NOMO-1 treated with DMSO at 0.1 percent for 48 hours (cell line): ENCODE measurements at regions not wholly inside any gene's neighbourhood (a gene's known extent, or its start where the extent isn't known, plus 50 kb on each side); places are given as distances from the start of the nearest gene placed in this dataset.
A peak's percentile ranks its signal among the peaks of the same experiment; 100 is the strongest.

ENCODE experiments used
- DNase-seq: peaks from one replicate; lab custom pipeline; 2025; ENCODE audit not compliant: unreplicated experiment; lab: John Stamatoyannopoulos, UW

DNA sequence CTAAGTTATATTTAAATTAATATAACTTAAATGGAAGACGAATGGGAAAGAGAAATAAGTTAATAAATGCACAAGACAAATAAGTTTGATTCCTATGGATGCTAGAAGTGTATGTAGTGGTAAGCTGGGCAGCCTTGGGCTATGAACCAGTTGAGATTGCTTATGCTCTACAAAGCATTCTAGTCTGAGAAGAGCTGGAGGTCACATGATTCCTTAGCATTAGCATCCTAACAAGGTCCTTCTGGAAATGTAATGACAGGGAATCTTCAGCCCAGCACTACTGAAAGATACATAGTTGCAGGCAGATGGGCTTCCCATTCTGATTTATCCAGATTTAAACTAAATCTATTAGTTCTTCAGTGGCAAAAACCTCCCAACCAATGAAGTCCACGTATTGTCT lies 102.3 kb upstream of the ESRRG start:
- no peak for DNase-seq

- DNase-seq = no peak
Observed at GRCh38 chr1:216824511-216824910, 101.3 kb upstream of the ESRRG start.

GRCh38 chr1:216823731-216824130 lies 100.5 kb upstream of the ESRRG start:
- no peak for DNase-seq

GRCh38 chr1:216822480-216822879 lies 99.3 kb upstream of the ESRRG start:
- no peak for DNase-seq

DNA sequence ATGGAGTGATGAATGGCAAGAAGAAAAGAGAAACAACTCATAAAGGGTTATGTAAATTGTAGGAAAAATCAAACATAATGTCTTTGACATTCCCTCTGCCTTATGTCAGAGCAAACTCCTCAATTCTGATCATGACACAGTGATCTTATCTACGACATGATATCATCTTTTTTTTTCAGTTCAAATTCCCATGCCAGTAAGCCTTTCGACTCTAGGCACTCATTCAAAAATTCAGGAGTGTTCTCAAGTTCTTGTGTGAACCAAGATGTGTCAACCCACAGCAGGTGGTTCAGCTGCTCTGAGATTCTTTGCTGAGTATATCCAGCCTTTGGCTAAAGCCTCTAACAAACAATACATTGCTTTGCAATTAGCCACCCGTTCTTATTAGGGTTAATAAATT lies 97.1 kb upstream of the ESRRG start:
- no peak for DNase-seq

DNA sequence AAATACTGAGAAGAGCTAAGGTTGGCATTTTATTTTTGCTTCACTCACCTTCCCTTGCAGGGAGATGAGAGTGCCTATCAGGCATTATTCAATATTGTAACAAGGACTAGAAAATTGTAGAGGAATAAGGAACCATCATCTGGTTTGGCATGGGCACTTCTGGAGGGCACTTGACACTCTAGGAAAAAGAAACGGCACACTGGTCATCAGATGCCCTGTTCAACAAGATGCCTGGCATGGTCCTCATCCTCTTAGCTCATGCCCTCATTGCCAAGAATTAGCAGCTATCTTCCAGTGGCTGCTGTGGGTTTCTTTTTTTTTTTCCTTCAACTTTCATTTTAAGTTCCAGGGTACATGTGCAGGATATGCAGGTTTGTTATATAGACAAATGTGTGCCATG lies 95.1 kb upstream of the ESRRG start:
- no peak for DNase-seq

DNA sequence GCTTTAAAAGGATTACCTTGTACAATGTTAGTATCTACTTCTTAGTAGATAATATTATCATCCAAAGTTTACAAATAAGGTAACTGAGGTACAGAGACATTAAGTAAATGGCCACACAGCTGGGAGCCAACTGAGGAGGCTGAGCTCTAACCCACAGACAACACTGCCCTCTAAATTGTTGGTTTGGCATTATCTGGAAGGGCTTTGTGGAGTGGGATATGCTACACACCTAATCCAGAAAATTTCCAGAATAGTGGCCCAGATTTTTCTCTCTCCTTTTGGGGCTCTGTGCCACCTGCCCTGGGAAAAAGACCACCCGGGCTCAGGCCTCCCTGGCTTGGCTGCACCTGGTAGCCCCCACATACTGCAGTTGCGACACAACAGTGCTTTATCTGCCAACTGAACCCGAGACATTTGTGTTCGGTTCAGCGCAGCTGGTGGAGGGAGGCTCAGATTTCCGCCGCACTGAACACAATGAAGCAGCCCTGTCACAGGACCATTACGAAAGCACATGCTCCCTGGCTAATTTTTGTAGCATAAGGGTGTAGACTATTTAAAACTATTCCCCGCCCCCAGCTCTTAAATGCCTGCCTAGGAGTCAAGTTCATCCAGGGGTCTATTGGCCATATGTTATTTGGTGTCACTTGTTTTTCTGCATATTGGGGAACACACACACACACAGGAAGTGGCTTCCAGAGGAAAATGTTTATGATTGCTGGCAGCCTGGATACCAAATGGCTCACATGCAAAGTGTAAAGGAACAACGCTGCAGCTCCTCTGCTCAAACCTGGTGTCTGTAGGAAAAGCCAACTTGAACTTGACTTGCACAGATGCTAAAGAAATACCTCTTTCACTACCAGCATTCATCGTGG lies 92.3 kb upstream of the ESRRG start:
- DNase-seq = no peak

DNA sequence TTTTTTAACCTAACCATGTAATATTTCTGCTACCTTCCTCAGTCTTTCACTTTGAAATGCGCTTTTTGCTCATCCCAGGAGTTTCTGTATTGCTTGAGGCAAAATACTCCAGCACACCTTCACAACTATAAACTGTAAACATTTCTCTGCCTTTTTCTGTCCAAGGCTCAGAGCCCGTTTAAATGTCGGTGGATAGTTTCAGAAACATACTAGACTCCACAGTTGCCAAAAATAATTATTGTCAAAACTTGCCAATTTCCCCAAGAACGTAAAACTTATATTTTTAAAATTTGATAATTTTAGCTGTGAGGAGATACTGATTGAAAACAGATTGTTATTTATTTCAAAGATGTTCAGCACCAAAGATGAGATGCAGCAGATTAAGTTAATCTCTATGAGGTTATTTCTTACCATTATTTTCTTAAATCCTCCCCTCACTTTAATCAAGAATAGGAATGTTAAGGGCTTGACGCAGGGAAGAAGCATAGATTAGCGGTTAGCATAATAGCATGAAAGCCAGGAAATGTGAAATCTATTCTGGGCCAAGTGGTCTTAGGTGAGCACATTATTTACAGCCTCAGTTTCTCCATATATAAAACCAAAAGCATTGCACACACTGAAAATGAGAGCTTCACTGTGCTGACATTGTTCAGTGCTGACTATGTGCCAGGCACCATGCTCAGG lies 91.5 kb upstream of the ESRRG start:
- DNase-seq = no peak

DNA sequence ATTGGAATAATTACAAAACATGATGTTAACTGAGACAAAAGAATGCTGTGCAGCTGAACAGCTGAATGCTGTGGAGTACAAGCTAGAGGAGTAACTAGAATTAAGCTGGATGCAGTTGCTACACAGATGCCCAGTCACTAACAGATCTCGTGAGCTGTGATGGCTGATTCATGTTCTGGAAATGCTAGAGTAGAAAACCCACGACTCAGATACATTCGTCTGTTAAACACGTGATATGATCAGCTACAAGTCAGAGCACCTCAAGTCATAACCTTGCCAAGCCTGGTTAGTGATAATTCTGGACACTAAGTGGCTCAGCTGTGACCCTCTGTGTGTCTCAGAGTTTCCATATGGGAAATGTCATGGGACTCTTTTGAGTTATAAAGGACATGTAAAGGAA lies 89.7 kb upstream of the ESRRG start:
- DNase-seq = no peak

DNA sequence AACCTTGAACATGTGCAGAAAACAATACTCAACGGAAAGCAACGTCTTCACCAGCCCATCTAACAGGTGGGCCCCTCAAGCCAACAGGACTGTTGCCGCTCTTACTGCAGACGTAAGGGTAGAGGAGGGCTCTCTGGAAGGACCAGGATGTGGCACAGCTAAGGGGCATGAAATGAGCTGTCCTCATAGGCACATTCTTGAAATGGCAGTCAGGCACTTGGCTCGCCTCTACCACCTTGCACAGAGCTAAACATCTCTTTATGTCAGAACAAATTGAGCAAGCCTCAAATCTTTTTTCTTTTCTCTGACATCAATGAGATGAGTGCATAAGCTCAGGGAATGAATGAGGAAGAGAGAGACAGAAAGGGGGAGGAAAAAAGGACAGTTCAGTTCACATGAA lies 86.4 kb upstream of the ESRRG start:
- DNase-seq = no peak

- DNase-seq = no peak
Observed at GRCh38 chr1:216807696-216808095, 84.5 kb upstream of the ESRRG start.

- DNase-seq = no peak
Observed at GRCh38 chr1:216805953-216806352, 82.7 kb upstream of the ESRRG start.

DNA sequence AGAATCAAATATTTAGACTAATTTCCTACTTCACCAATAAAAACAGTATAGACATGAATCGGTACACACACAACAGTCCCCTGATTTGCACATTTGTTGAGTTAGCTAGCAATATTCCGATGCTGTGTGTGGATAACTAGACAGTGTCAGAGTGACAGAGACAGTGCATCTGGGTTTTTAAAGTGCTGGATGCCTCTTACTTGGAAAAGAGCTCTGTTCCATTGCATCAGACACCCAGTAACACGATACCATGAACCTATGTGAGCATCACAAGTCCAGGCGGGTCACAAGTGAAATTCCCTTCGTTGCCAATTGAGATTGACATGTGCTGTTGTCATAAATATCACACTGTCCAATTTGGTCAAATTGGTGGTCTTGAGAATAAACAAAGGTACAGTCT lies 82.0 kb upstream of the ESRRG start:
- no peak for DNase-seq

DNA sequence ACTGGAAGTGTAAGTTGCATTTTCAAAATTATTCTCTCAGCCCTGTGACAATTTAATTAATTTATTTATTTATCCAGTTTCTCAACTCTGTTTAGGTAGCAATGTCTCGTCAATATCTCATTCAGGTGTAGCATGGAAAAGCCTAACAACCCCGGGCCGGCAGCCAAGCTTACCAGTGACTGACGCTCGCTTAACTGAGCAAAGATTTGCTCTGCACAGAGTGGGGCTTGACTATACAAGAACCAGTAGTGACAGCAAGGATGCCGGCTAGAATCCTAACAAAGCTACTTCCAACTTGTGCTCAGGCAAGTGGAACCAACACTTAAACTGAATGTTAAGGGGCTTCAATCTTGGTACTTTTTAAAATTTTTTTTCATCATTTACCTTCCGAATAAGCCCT lies 80.9 kb upstream of the ESRRG start:
- DNase-seq = no peak

DNA sequence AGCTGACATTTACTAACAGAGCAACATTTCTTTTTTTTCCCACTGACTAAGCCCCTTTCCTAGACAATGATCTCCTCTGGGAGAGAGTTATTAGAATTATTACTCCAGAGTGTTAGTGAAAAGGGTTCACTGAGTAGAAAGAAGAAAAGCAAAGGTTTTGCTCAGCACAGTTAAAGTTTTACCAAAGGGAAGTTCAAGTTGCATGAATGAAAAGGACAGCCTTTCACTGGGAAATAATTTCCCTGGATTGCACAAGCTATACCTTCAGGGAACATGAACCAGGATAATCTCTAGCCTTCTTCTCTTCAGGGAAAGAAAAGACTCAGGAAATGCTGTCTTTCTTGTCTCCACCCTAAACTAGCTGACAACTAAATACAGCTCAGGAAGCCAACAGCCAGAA lies 71.4 kb upstream of the ESRRG start:
- DNase-seq = no peak

DNA sequence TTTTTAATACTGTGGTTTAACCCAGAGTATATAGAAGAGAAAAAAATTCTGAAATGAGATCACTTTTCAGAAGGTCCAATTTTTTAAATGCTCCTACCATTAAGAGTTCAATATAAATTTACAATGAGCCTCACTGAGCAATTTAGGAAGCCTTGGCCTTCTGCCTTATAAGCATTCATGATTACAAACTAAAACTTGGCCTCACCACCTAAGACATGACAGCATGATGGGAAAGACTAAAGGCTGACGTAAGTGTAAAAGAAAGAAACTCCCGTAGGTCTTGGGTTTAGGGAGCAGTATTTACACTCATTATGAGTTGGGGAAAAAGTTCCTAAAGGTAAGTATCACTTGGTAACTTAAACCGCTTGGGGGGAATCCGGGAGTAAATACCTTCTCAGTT lies 70.7 kb upstream of the ESRRG start:
- DNase-seq = no peak

GRCh38 chr1:216793303-216793702 lies 70.1 kb upstream of the ESRRG start:
- DNase-seq = no peak

GRCh38 chr1:216788671-216789070 lies 65.4 kb upstream of the ESRRG start:
- DNase-seq = no peak

- no peak for DNase-seq
Observed at GRCh38 chr1:216785737-216786136, 62.5 kb upstream of the ESRRG start.

DNA sequence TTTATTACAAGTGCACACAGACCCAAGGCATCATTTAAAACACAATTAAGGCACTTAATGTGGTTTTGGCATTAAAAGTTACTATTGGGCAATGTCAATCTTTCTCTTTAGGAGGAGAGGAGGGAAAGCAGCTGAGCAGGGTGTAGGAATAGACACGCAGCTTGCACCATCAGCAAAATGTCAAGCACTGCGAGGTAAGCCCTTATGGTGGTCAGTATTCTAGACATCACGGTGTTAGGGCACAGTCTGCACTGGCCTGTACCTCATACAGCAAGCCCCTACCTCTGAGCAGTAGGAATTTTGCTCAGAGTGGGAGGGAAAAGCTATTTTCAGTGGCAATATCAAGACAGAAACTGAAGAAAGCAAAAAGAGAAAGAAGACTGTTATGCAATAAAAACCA lies 62.0 kb upstream of the ESRRG start:
- DNase-seq = no peak

- DNase-seq = peak; percentile 20
Observed at GRCh38 chr1:216779686-216780085, 56.5 kb upstream of the ESRRG start.

GRCh38 chr1:216778737-216779136 lies 55.5 kb upstream of the ESRRG start:
- peak; percentile 44 for DNase-seq

DNA sequence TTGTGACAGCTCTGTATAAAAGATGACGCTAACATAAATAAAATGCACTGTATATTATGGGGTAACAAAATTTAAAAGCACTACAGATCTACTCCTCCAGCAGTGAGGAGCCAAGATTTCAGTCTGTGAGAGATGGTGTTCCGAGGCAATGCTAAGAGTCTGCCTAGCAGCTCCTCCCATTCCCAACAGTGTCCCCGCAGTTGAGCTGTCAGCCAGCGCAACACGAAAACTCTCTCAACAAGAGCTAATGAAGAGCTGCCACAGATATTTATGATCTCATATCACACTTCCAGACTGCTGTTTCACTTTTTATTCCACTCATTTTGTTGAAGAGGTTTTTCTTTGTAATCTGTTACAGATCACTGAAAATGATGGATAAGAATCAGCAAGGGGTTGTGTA lies 53.9 kb upstream of the ESRRG start:
- no peak for DNase-seq
